NCI-H226 (cell line): ENCODE measurements at regions not wholly inside any gene's neighbourhood (a gene's known extent, or its start where the extent isn't known, plus 50 kb on each side); places are given as distances from the start of the nearest gene placed in this dataset.

Experiments used
- DNase-seq: peaks from one replicate; pipeline ENCODE4 v3.0.0-alpha.2; 2015

- no peak for DNase-seq
These were observed 54.2 kb downstream of the S1PR1 start for GRCh38 chr1:101290922-101291561.

GRCh38 chr1:101291562-101292380 is 55.0 kb downstream of the S1PR1 start:
- DNase-seq, result peak; percentile 24

GRCh38 chr1:101293461-101294051 is 56.7 kb downstream of the S1PR1 start:
- no peak for DNase-seq

- no peak for DNase-seq
These were observed 58.4 kb downstream of the S1PR1 start for GRCh38 chr1:101295209-101295608.

- no peak for DNase-seq
These were observed 61.8 kb downstream of the S1PR1 start for GRCh38 chr1:101298663-101299062.

- no peak for DNase-seq
These were observed 62.3 kb downstream of the S1PR1 start for GRCh38 chr1:101299141-101299540.

- DNase-seq, result no peak
These were observed 62.9 kb downstream of the S1PR1 start for GRCh38 chr1:101299710-101300109.

GRCh38 chr1:101300916-101301315 is 64.1 kb downstream of the S1PR1 start:
- peak; percentile 68 for DNase-seq

- no peak for DNase-seq
These were observed 64.7 kb downstream of the S1PR1 start for GRCh38 chr1:101301446-101302057.

- peak; percentile 81 for DNase-seq
These were observed 66.2 kb downstream of the S1PR1 start for GRCh38 chr1:101302831-101303511.

GRCh38 chr1:101307985-101308689 is 71.3 kb downstream of the S1PR1 start:
- DNase-seq, result no peak

GRCh38 chr1:101308935-101309333 is 72.1 kb downstream of the S1PR1 start:
- DNase-seq, result no peak

- DNase-seq, result no peak
These were observed 72.8 kb downstream of the S1PR1 start for GRCh38 chr1:101309334-101310311.

GRCh38 chr1:101310506-101310905 is 73.7 kb downstream of the S1PR1 start:
- DNase-seq, result no peak

GRCh38 chr1:101311146-101311920 is 74.5 kb downstream of the S1PR1 start:
- DNase-seq, result no peak

GRCh38 chr1:101312147-101312546 is 75.3 kb downstream of the S1PR1 start:
- no peak for DNase-seq

GRCh38 chr1:101313356-101313755 is 76.5 kb downstream of the S1PR1 start:
- DNase-seq, result no peak

- DNase-seq, result peak; percentile 70
These were observed 77.4 kb downstream of the S1PR1 start for GRCh38 chr1:101314244-101314643.

GRCh38 chr1:101316256-101316655 is 79.4 kb downstream of the S1PR1 start:
- no peak for DNase-seq

- DNase-seq, result no peak
These were observed 80.0 kb downstream of the S1PR1 start for GRCh38 chr1:101316799-101317198.
